Liver (tissue), 8 donors: ENCODE measurements at regions not wholly inside any gene's neighbourhood (a gene's known extent, or its start where the extent isn't known, plus 50 kb on each side); places are given as distances from the start of the nearest gene placed in this dataset.

Experiments used
- DNase-seq: peaks from one replicate; pipeline ENCODE4 v3.0.0-alpha.2; 2017; ENCODE audit warnings: low spot score
- H3K27ac ChIP-seq, 2 donors: one replicate each; pipeline ENCODE4 v1.7.0; 2013; ENCODE audit warnings: inconsistent platforms in 2 of 2, low read length in 2 of 2, control low read depth in 1 of 2, low read depth in 1 of 2, mild to moderate bottlenecking in 1 of 2
- H3K27me3 ChIP-seq, 4 donors: one replicate each; pipeline versions ENCODE4 v1.6.1 to v1.7.0; 2013; ENCODE audit warnings: low read length in 3 of 4, inconsistent platforms in 1 of 4, mild to moderate bottlenecking in 1 of 4, moderate library complexity in 1 of 4; ENCODE audit not compliant: control insufficient read depth in 4 of 4, insufficient read depth in 4 of 4
- H3K36me3 ChIP-seq, 4 donors: one replicate each; pipeline versions ENCODE4 v1.6.1 to v1.7.0; 2013; ENCODE audit warnings: low read length in 3 of 4, mild to moderate bottlenecking in 3 of 4, low read depth in 1 of 4, moderate library complexity in 1 of 4; ENCODE audit not compliant: control insufficient read depth in 4 of 4, insufficient read depth in 3 of 4
- H3K4me1 ChIP-seq, 4 donors: one replicate each; pipeline versions ENCODE4 v1.6.1 to v1.7.0; 2013; ENCODE audit warnings: low read length in 3 of 4, mild to moderate bottlenecking in 3 of 4, moderate library complexity in 1 of 4; ENCODE audit not compliant: control insufficient read depth in 4 of 4, insufficient read depth in 4 of 4
- H3K4me3 ChIP-seq, 3 donors: one replicate each; pipeline versions ENCODE4 v1.6.1 to v1.7.0; 2013; ENCODE audit warnings: low read length in 3 of 3, control low read depth in 1 of 3, low read depth in 1 of 3, mild to moderate bottlenecking in 1 of 3
- H3K9ac ChIP-seq, 2 donors: one replicate each; pipeline ENCODE4 v1.7.0; 2013; ENCODE audit warnings: low read length in 2 of 2, mild to moderate bottlenecking in 2 of 2, moderate library complexity in 2 of 2, control low read depth in 1 of 2, low read depth in 1 of 2
- H3K9me3 ChIP-seq, 4 donors: one replicate each; pipeline versions ENCODE4 v1.6.1 to v1.7.0; 2013; ENCODE audit warnings: low read length in 3 of 4; ENCODE audit not compliant: control insufficient read depth in 4 of 4
- EGR1 ChIP-seq, 2 donors: IDR thresholded peaks; 2 replicates each; pipeline ENCODE4 v1.6.1; 2016 to 2018; ENCODE audit warnings: antibody characterized with exemption in 2 of 2, low read depth in 2 of 2
- FOXA1 ChIP-seq: IDR thresholded peaks from 2 replicates; pipeline ENCODE4 v1.6.1; 2016; ENCODE audit warnings: antibody characterized with exemption
- FOXA2 ChIP-seq: IDR thresholded peaks from 2 replicates; pipeline ENCODE4 v1.6.1; 2016; ENCODE audit warnings: antibody characterized with exemption
- GABPA ChIP-seq, 2 donors: IDR thresholded peaks in 1 of 2; conservative IDR thresholded peaks in 1 of 2; 2 replicates each; pipeline ENCODE4 v1.6.1; 2016; ENCODE audit warnings: antibody characterized with exemption in 2 of 2, mild to moderate bottlenecking in 1 of 2, moderate library complexity in 1 of 2
- HNF4A ChIP-seq, 2 donors: conservative IDR thresholded peaks; 2 replicates each; pipeline ENCODE4 v1.6.1; 2016; ENCODE audit warnings: antibody characterized with exemption in 2 of 2, mild to moderate bottlenecking in 2 of 2
- HNF4G ChIP-seq: IDR thresholded peaks from 2 replicates; pipeline ENCODE4 v1.6.1; 2016; ENCODE audit warnings: antibody characterized with exemption
- JUND ChIP-seq, 2 donors: IDR thresholded peaks; 2 replicates each; pipeline ENCODE4 v1.6.1; 2016; ENCODE audit warnings: antibody characterized with exemption in 2 of 2
- NR2F2 ChIP-seq: IDR thresholded peaks from 2 replicates; pipeline ENCODE4 v1.6.1; 2016; ENCODE audit warnings: antibody characterized with exemption
- RAD21 ChIP-seq, 2 donors: IDR thresholded peaks; 2 replicates each; pipeline ENCODE4 v1.6.1; 2016; ENCODE audit warnings: antibody characterized with exemption in 2 of 2, mild to moderate bottlenecking in 2 of 2
- RXRA ChIP-seq, 2 donors: IDR thresholded peaks; 2 replicates each; pipeline ENCODE4 v1.6.1; 2017 to 2018; ENCODE audit warnings: antibody characterized with exemption in 2 of 2, mild to moderate bottlenecking in 1 of 2
- SP1 ChIP-seq: IDR thresholded peaks from 2 replicates; pipeline ENCODE4 v1.6.1; 2018; ENCODE audit warnings: antibody characterized with exemption, mild to moderate bottlenecking
- TAF1 ChIP-seq: conservative IDR thresholded peaks from 2 replicates; pipeline ENCODE4 v1.6.1; 2016; ENCODE audit warnings: antibody characterized with exemption, mild to moderate bottlenecking
- YY1 ChIP-seq: IDR thresholded peaks from 2 replicates; pipeline ENCODE4 v1.6.1; 2016; ENCODE audit warnings: antibody characterized with exemption, mild to moderate bottlenecking
- WGBS: extraction: QIAGEN DNeasy Blood & Tissue Kit; methylation state at CpG from one replicate; pipeline ENCODE4 v1.1.7; 2013; 5-methylcytosine and 5-hydroxymethylcytosine counted together
- TF ChIP-seq, protein P1 (sequence below): fragments of 150-350 bp; IDR thresholded peaks from 2 replicates; pipeline ENCODE4 v1.5.1; 2017; ENCODE audit warnings: improper control_type of control experiment, low read depth, low read length; ENCODE audit not compliant: missing input control
- TF ChIP-seq, protein P2 (sequence below): IDR thresholded peaks from 2 replicates; pipeline ENCODE4 v1.6.1; 2016; ENCODE audit warnings: antibody characterized with exemption, mild to moderate bottlenecking
- TF ChIP-seq, protein P3 (sequence below): IDR thresholded peaks from 2 replicates; pipeline ENCODE4 v1.6.1; 2016; ENCODE audit warnings: antibody characterized with exemption
- TF ChIP-seq, protein P4 (sequence below): IDR thresholded peaks from 2 replicates; pipeline ENCODE4 v1.6.1; 2016; ENCODE audit warnings: antibody characterized with exemption
- TF ChIP-seq, protein P5 (sequence below): IDR thresholded peaks from 2 replicates; pipeline ENCODE4 v1.6.1; 2016; ENCODE audit warnings: antibody characterized with exemption
- donor health status: healthy.
- donor health status: healthy.
- donor health status: healthy.
- donor health status: healthy.
- donor health status: healthy.

DNA sequence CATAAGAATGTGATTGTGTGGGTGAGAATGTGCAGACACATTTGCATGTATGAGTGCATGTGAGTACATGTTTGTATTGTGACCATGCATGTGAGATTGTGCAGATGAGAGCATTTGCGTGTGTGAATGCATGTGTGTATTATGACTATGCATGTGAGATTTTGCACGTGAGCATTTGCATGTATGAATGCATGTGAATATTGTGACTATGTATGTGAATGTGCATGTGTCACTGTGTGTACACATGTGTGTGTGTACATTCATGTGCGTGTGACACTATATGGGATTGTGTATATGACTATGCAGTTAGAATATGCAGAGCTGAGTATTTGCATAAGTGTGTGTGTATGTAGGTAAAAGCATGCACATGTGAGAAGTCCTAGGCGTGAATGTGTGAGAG, 381.3 kb upstream of the MAF start:
- no peaks in the 10 kb centered on the region for H3K27me3 ChIP-seq
- H3K4me1 ChIP-seq: no peaks in the 10 kb centered on the region
- no peak overlapping the region for H3K9ac ChIP-seq
- H3K9me3 ChIP-seq: no peaks in the 10 kb centered on the region
- TF ChIP-seq, protein P1, sequence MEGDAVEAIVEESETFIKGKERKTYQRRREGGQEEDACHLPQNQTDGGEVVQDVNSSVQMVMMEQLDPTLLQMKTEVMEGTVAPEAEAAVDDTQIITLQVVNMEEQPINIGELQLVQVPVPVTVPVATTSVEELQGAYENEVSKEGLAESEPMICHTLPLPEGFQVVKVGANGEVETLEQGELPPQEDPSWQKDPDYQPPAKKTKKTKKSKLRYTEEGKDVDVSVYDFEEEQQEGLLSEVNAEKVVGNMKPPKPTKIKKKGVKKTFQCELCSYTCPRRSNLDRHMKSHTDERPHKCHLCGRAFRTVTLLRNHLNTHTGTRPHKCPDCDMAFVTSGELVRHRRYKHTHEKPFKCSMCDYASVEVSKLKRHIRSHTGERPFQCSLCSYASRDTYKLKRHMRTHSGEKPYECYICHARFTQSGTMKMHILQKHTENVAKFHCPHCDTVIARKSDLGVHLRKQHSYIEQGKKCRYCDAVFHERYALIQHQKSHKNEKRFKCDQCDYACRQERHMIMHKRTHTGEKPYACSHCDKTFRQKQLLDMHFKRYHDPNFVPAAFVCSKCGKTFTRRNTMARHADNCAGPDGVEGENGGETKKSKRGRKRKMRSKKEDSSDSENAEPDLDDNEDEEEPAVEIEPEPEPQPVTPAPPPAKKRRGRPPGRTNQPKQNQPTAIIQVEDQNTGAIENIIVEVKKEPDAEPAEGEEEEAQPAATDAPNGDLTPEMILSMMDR: no peak
- TF ChIP-seq EGR1 (IDR thresholded peaks at IDR 0.05; ENCODE audit: low read depth in 2 of 2) (no peak), RXRA (IDR thresholded peaks at IDR 0.05) (no peak), FOXA1 (no peak), NR2F2 (no peak), HNF4A (conservative IDR thresholded peaks at IDR 0.05) (no peak), YY1 (no peak), TAF1 (no peak), GABPA (IDR thresholded peaks at IDR 0.05 in 1 of 2, conservative IDR thresholded peaks at IDR 0.05 in 1 of 2) (no peak), RAD21 (IDR thresholded peaks at IDR 0.05) (no peak), SP1 (no peak), HNF4G (no peak), JUND (IDR thresholded peaks at IDR 0.05) (no peak), FOXA2 (no peak)
- TF ChIP-seq, protein P2, sequence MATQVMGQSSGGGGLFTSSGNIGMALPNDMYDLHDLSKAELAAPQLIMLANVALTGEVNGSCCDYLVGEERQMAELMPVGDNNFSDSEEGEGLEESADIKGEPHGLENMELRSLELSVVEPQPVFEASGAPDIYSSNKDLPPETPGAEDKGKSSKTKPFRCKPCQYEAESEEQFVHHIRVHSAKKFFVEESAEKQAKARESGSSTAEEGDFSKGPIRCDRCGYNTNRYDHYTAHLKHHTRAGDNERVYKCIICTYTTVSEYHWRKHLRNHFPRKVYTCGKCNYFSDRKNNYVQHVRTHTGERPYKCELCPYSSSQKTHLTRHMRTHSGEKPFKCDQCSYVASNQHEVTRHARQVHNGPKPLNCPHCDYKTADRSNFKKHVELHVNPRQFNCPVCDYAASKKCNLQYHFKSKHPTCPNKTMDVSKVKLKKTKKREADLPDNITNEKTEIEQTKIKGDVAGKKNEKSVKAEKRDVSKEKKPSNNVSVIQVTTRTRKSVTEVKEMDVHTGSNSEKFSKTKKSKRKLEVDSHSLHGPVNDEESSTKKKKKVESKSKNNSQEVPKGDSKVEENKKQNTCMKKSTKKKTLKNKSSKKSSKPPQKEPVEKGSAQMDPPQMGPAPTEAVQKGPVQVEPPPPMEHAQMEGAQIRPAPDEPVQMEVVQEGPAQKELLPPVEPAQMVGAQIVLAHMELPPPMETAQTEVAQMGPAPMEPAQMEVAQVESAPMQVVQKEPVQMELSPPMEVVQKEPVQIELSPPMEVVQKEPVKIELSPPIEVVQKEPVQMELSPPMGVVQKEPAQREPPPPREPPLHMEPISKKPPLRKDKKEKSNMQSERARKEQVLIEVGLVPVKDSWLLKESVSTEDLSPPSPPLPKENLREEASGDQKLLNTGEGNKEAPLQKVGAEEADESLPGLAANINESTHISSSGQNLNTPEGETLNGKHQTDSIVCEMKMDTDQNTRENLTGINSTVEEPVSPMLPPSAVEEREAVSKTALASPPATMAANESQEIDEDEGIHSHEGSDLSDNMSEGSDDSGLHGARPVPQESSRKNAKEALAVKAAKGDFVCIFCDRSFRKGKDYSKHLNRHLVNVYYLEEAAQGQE: no peak
- TF ChIP-seq, protein P3, sequence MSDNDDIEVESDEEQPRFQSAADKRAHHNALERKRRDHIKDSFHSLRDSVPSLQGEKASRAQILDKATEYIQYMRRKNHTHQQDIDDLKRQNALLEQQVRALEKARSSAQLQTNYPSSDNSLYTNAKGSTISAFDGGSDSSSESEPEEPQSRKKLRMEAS: no peak
- TF ChIP-seq, protein P4, sequence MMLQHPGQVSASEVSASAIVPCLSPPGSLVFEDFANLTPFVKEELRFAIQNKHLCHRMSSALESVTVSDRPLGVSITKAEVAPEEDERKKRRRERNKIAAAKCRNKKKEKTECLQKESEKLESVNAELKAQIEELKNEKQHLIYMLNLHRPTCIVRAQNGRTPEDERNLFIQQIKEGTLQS: no peak
- TF ChIP-seq, protein P5, sequence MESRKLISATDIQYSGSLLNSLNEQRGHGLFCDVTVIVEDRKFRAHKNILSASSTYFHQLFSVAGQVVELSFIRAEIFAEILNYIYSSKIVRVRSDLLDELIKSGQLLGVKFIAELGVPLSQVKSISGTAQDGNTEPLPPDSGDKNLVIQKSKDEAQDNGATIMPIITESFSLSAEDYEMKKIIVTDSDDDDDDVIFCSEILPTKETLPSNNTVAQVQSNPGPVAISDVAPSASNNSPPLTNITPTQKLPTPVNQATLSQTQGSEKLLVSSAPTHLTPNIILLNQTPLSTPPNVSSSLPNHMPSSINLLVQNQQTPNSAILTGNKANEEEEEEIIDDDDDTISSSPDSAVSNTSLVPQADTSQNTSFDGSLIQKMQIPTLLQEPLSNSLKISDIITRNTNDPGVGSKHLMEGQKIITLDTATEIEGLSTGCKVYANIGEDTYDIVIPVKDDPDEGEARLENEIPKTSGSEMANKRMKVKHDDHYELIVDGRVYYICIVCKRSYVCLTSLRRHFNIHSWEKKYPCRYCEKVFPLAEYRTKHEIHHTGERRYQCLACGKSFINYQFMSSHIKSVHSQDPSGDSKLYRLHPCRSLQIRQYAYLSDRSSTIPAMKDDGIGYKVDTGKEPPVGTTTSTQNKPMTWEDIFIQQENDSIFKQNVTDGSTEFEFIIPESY: no peak
- H3K36me3 ChIP-seq: no peaks in the 10 kb centered on the region
- H3K27ac ChIP-seq: no peak overlapping the region
- H3K4me3 ChIP-seq: no peak overlapping the region
- 94% methylated on average over 4 of the region's 4 CpGs for WGBS
- no peak for DNase-seq
